ENCODE measurements at regions not wholly inside any gene's neighbourhood (a gene's known extent, or its start where the extent isn't known, plus 50 kb on each side); places are given as distances from the start of the nearest gene placed in this dataset.

GRCh38 chr2:12168791-12169388 is 422.5 kb downstream of the LPIN1 start:
- ATAC-seq (peak; percentile 49; the same call in 1 of the 2 replicates), DNase-seq (ENCODE audit: low read depth, low spot score) (no peak)
- ChIA-PET POLR2A (interaction anchor here (0.6 kb wide), 1 partner anchor 452 kb away, joined by 13 read pairs; no protein-coding TSS in a partner anchor), CTCF (interaction anchor here (0.6 kb wide), 1 partner anchor 59 kb away, joined by 3 read pairs; no protein-coding TSS in a partner anchor)
- no peaks in the 10 kb centered on the region for H3K36me3 ChIP-seq (ENCODE audit: control insufficient read depth, insufficient read depth, low read length)
- BruUV-seq (replicated peaks): no TSS peak
- H3K27me3 ChIP-seq (ENCODE audit: control insufficient read depth, insufficient read depth, low read length): no peaks in the 10 kb centered on the region
- H3K27ac ChIP-seq (ENCODE audit: low read length): peak overlapping the region; percentile 54
- intact Hi-C loops (cut with micrococcal nuclease; ENCODE audit: unreplicated experiment): no loop called here
- peaks cover 6% of the 10 kb centered on the region; the same call in 1 of the 2 replicates for H3K4me1 ChIP-seq (ENCODE audit: control insufficient read depth, insufficient read depth, low read length)
- H3K4me3 ChIP-seq (ENCODE audit: low read depth in 2 of 2, low read length in 2 of 2): no peak overlapping the region
- H3K9me3 ChIP-seq (ENCODE audit: control insufficient read depth, insufficient read depth, low read depth, low read length): no peaks in the 10 kb centered on the region
- TF ChIP-seq SIN3A (IDR thresholded peaks at IDR 0.05; ENCODE audit: borderline replicate concordance, insufficient read depth, low read depth, low read length) (no peak), TCF7L2 (IDR thresholded peaks at IDR 0.05; ENCODE audit: low read depth, low read length) (no peak), CTCF (IDR thresholded peaks at IDR 0.05) (no peak), POLR2AphosphoS5 (IDR thresholded peaks at IDR 0.05; ENCODE audit: low read depth, low read length) (no peak)
- TF ChIP-seq, protein P1, sequence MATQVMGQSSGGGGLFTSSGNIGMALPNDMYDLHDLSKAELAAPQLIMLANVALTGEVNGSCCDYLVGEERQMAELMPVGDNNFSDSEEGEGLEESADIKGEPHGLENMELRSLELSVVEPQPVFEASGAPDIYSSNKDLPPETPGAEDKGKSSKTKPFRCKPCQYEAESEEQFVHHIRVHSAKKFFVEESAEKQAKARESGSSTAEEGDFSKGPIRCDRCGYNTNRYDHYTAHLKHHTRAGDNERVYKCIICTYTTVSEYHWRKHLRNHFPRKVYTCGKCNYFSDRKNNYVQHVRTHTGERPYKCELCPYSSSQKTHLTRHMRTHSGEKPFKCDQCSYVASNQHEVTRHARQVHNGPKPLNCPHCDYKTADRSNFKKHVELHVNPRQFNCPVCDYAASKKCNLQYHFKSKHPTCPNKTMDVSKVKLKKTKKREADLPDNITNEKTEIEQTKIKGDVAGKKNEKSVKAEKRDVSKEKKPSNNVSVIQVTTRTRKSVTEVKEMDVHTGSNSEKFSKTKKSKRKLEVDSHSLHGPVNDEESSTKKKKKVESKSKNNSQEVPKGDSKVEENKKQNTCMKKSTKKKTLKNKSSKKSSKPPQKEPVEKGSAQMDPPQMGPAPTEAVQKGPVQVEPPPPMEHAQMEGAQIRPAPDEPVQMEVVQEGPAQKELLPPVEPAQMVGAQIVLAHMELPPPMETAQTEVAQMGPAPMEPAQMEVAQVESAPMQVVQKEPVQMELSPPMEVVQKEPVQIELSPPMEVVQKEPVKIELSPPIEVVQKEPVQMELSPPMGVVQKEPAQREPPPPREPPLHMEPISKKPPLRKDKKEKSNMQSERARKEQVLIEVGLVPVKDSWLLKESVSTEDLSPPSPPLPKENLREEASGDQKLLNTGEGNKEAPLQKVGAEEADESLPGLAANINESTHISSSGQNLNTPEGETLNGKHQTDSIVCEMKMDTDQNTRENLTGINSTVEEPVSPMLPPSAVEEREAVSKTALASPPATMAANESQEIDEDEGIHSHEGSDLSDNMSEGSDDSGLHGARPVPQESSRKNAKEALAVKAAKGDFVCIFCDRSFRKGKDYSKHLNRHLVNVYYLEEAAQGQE (IDR thresholded peaks at IDR 0.05; ENCODE audit: insufficient read depth in 1 of 2, low read depth in 2 of 2, low read length in 1 of 2): no peak
- in situ Hi-C loops (cut with HindIII; ENCODE audit: low pct_unique_long_range_greater_than_20kb, low sequenced_read_pairs): no loop called here

GRCh38 chr2:12169721-12170120 is 423.3 kb downstream of the LPIN1 start:
- ATAC-seq: no peak

More at GRCh38 chr2:12169721-12170120, 423.3 kb downstream of the LPIN1 start:
- TF ChIP-seq, protein P1 (IDR thresholded peaks at IDR 0.05; ENCODE audit: insufficient read depth in 1 of 2, low read depth in 2 of 2, low read length in 1 of 2): no peak
- TF ChIP-seq CTCF (IDR thresholded peaks at IDR 0.05) (no peak), TCF7L2 (IDR thresholded peaks at IDR 0.05; ENCODE audit: low read depth, low read length) (no peak)
- Histone ChIP-seq H3K4me1 (ENCODE audit: control insufficient read depth, insufficient read depth, low read length) (peaks cover 6% of the 10 kb centered on the region; the same call in 1 of the 2 replicates), H3K9me3 (ENCODE audit: control insufficient read depth, insufficient read depth, low read depth, low read length) (no peaks in the 10 kb centered on the region), H3K36me3 (ENCODE audit: control insufficient read depth, insufficient read depth, low read length) (no peaks in the 10 kb centered on the region), H3K4me3 (ENCODE audit: low read depth in 2 of 2, low read length in 2 of 2) (no peak overlapping the region), H3K27ac (ENCODE audit: low read length) (peak overlapping the region; percentile 54; the same call in 1 of the 2 replicates), H3K27me3 (ENCODE audit: control insufficient read depth, insufficient read depth, low read length) (no peaks in the 10 kb centered on the region)
- POLR2A ChIA-PET: no interaction called here
- in situ Hi-C loops (cut with HindIII; ENCODE audit: low pct_unique_long_range_greater_than_20kb, low sequenced_read_pairs) (no loop called here), intact Hi-C loops (cut with micrococcal nuclease; ENCODE audit: unreplicated experiment) (loop anchor here (10.0 kb wide), 1 partner anchor 545 kb away; the partner anchor contains the start of gene TRIB2)
- no peak for DNase-seq (ENCODE audit: low read depth, low spot score)
- BruUV-seq (replicated peaks): no TSS peak
- CTCF ChIA-PET: no interaction called here

Data from Panc1 (cell line).